ENCODE measurements at regions not wholly inside any gene's neighbourhood (a gene's known extent, or its start where the extent isn't known, plus 50 kb on each side); places are given as distances from the start of the nearest gene placed in this dataset.

- ATAC-seq: no peak
- no peak for DNase-seq
Observed at GRCh38 chr7:153258686-153259085, 499.1 kb downstream of the ACTR3B start.

GRCh38 chr7:153276394-153276793 lies 516.8 kb downstream of the ACTR3B start:
- DNase-seq (no peak), ATAC-seq (no peak)
- Mint-ChIP-seq H3K4me1 (no peaks in the 10 kb centered on the region), H3K27me3 (no peaks in the 10 kb centered on the region), H3K4me3 (no peak overlapping the region), H3K9me3 (peaks cover 9 to 33% of the 10 kb centered on the region in 2 donors), H3K27ac (no peak overlapping the region)

More at GRCh38 chr7:153258686-153259085, 499.1 kb downstream of the ACTR3B start:
- no peaks in the 10 kb centered on the region for H3K4me1 Mint-ChIP-seq
- H3K27me3 Mint-ChIP-seq: no peaks in the 10 kb centered on the region
- H3K4me3 Mint-ChIP-seq: no peak overlapping the region
- H3K9me3 Mint-ChIP-seq: no peaks in the 10 kb centered on the region
- no peak overlapping the region for H3K27ac Mint-ChIP-seq

GRCh38 chr7:153286763-153287162 lies 527.2 kb downstream of the ACTR3B start:
- H3K27ac Mint-ChIP-seq: no peak overlapping the region
- H3K27me3 Mint-ChIP-seq: peaks cover 7% of the 10 kb centered on the region
- DNase-seq: no peak

GRCh38 chr7:153290066-153290465 lies 530.5 kb downstream of the ACTR3B start:
- peaks cover 0 to 30% of the 10 kb centered on the region in 2 donors for H3K9me3 Mint-ChIP-seq
- H3K4me3 Mint-ChIP-seq: no peak overlapping the region
- H3K4me1 Mint-ChIP-seq: no peaks in the 10 kb centered on the region
- H3K27me3 Mint-ChIP-seq: peaks cover 7% of the 10 kb centered on the region
- DNase-seq (no peak), ATAC-seq (no peak)
- no peak overlapping the region for H3K27ac Mint-ChIP-seq

More at GRCh38 chr7:153286763-153287162, 527.2 kb downstream of the ACTR3B start:
- Mint-ChIP-seq H3K4me3 (no peak overlapping the region), H3K4me1 (no peaks in the 10 kb centered on the region), H3K9me3 (peaks cover 0 to 30% of the 10 kb centered on the region in 2 donors)
- no peak for ATAC-seq

- Mint-ChIP-seq H3K4me1 (no peaks in the 10 kb centered on the region), H3K27me3 (peaks cover 7% of the 10 kb centered on the region), H3K4me3 (no peak overlapping the region), H3K9me3 (peaks cover 12 to 24% of the 10 kb centered on the region in 2 donors), H3K27ac (no peak overlapping the region)
- ATAC-seq (no peak), DNase-seq (no peak)
Observed at GRCh38 chr7:153297141-153297540, 537.6 kb downstream of the ACTR3B start.

DNA sequence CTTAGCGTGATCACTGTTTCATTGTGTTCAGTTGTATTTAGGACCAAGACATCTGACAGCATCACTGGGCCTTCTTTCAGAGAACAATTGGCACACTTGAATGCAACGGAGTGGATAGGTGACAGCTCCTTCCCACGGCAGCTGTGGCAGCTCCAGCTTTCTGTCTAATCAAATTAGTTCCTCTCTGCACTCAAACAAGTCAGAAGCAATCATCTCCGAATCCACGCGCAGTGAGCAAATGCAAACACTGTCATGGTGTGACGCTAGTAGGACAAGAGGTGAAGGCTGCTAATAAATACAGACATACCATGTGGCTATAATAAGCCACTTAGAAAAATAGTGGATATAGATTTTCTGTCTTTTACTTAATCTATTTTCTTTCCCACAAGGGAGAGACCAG lies 542.4 kb downstream of the ACTR3B start:
- Mint-ChIP-seq H3K9me3 (peaks cover 20 to 39% of the 10 kb centered on the region in 2 donors), H3K4me1 (no peaks in the 10 kb centered on the region), H3K27me3 (no peaks in the 10 kb centered on the region), H3K27ac (no peak overlapping the region), H3K4me3 (no peak overlapping the region)
- no peak for ATAC-seq
- no peak for DNase-seq

DNA sequence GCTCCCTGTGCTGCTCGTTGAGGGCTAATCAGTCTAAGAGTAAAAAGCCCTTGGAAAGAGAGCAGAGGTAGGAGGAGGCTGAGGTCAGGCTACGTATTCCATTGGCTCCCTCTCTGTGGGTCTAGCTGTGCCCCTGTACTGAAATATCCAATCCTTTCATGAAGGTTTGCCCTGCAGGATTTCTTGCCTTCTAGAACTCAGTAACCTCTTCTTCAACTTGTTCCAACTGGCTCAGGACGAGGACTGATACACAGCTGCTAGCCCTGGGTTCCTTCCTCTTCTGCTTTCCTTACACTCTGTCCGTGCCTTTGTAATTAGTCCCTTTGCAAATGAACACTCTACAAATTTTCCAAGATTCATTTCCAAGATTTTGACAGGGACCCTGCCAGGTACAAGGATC lies 560.5 kb downstream of the ACTR3B start:
- H3K4me1 Mint-ChIP-seq: no peaks in the 10 kb centered on the region
- ATAC-seq (no peak), DNase-seq (no peak)
- H3K27me3 Mint-ChIP-seq: no peaks in the 10 kb centered on the region
- peaks cover 13 to 51% of the 10 kb centered on the region in 2 donors for H3K9me3 Mint-ChIP-seq
- no peak overlapping the region for H3K27ac Mint-ChIP-seq
- no peak overlapping the region for H3K4me3 Mint-ChIP-seq

GRCh38 chr7:153320681-153321080 lies 561.1 kb downstream of the ACTR3B start:
- no peak for DNase-seq
- Mint-ChIP-seq H3K9me3 (peaks cover 13 to 51% of the 10 kb centered on the region in 2 donors), H3K27me3 (no peaks in the 10 kb centered on the region), H3K4me3 (no peak overlapping the region), H3K4me1 (no peaks in the 10 kb centered on the region), H3K27ac (no peak overlapping the region)
- no peak for ATAC-seq

DNA sequence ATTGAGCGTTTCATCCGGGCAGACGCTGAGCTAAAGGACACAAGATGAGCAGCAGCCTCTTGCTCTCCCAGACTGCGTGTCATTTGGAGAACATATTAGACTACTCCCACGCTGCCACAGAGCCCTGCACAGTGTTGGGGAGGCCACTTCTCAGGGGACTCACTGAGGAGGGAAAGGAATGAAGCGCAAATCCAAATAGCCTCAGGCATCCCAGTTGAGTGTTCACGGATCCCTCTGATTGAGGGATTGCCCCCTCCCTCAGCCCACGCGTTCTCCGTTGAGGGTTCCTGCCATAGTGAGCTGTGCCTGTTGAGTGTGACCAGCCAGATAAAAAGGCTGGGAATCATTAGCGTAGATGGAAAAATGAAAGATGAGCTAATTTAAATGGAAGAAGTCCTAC lies 563.4 kb downstream of the ACTR3B start:
- no peak overlapping the region for H3K27ac Mint-ChIP-seq
- no peak overlapping the region for H3K4me3 Mint-ChIP-seq
- ATAC-seq: no peak
- H3K9me3 Mint-ChIP-seq: peaks cover 13 to 50% of the 10 kb centered on the region in 2 donors
- DNase-seq: no peak
- H3K4me1 Mint-ChIP-seq: no peaks in the 10 kb centered on the region
- no peaks in the 10 kb centered on the region for H3K27me3 Mint-ChIP-seq

DNA sequence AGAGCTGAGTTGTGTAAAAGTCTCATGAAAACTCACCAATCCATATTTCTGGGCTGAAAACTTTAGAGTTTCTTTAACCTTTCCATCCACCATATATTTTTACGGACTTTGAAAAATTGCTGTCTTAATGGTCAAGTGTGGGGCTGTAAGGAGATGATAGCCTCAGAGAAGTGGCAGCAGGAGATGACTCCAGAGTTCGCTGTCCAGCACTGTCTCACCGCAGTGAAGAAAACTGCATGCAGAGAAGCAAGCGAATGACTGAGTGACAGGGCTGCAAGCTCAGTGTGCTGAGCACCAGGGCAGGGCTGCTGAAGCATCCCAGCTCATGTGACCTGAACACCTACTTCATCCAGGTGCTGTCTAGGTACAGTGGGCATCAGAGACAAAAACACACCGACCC lies 564.5 kb downstream of the ACTR3B start:
- DNase-seq: no peak
- Mint-ChIP-seq H3K4me1 (no peaks in the 10 kb centered on the region), H3K4me3 (no peak overlapping the region), H3K27ac (no peak overlapping the region), H3K27me3 (no peaks in the 10 kb centered on the region), H3K9me3 (peaks cover 18 to 46% of the 10 kb centered on the region in 2 donors)
- no peak for ATAC-seq

- H3K27me3 Mint-ChIP-seq: no peaks in the 10 kb centered on the region
- ATAC-seq: no peak
- no peaks in the 10 kb centered on the region for H3K4me1 Mint-ChIP-seq
- H3K9me3 Mint-ChIP-seq: peaks cover 11 to 29% of the 10 kb centered on the region in 2 donors
- H3K4me3 Mint-ChIP-seq: no peak overlapping the region
- DNase-seq: no peak
- H3K27ac Mint-ChIP-seq: no peak overlapping the region
Observed at GRCh38 chr7:153327683-153328082, 568.1 kb downstream of the ACTR3B start.

- H3K4me3 Mint-ChIP-seq: no peak overlapping the region
- H3K27me3 Mint-ChIP-seq: no peaks in the 10 kb centered on the region
- H3K27ac Mint-ChIP-seq: no peak overlapping the region
- DNase-seq (no peak), ATAC-seq (no peak)
- no peaks in the 10 kb centered on the region for H3K4me1 Mint-ChIP-seq
- peaks cover 6 to 38% of the 10 kb centered on the region in 2 donors for H3K9me3 Mint-ChIP-seq
Observed at GRCh38 chr7:153331427-153331826, 571.9 kb downstream of the ACTR3B start.

- no peaks in the 10 kb centered on the region for H3K27me3 Mint-ChIP-seq
- no peak for DNase-seq
- no peak overlapping the region for H3K4me3 Mint-ChIP-seq
- no peak overlapping the region for H3K27ac Mint-ChIP-seq
- peaks cover 0 to 7% of the 10 kb centered on the region in 2 donors for H3K9me3 Mint-ChIP-seq
- H3K4me1 Mint-ChIP-seq: no peaks in the 10 kb centered on the region
- no peak for ATAC-seq
Observed at GRCh38 chr7:153354071-153354470, 594.5 kb downstream of the ACTR3B start.

DNA sequence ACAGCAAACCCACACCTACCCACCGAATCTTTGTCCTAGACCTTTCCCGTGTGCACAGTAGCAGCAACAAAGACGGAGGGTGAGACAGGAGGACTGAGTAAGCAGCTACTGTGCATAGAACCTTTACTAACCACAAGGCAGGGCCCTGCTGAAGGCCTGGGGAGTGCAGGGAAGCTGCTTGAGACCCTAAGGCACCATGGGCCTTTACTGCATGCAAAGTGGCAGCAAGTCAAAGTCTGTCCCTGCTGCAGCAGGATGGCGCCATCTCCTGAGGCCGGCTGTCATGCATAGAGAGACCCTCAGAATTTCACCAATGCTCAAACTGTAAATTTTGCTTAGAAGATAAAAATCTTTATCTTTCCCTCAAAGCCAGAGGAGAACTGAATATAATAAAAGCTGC lies 610.5 kb downstream of the ACTR3B start:
- Mint-ChIP-seq H3K9me3 (peaks cover 11 to 25% of the 10 kb centered on the region in 2 donors), H3K4me1 (no peaks in the 10 kb centered on the region), H3K4me3 (no peak overlapping the region), H3K27me3 (no peaks in the 10 kb centered on the region), H3K27ac (no peak overlapping the region)
- DNase-seq: no peak
- ATAC-seq: no peak

- no peak overlapping the region for H3K4me3 Mint-ChIP-seq
- no peak for ATAC-seq
Observed at GRCh38 chr7:153380636-153381035, 621.1 kb downstream of the ACTR3B start.

DNA sequence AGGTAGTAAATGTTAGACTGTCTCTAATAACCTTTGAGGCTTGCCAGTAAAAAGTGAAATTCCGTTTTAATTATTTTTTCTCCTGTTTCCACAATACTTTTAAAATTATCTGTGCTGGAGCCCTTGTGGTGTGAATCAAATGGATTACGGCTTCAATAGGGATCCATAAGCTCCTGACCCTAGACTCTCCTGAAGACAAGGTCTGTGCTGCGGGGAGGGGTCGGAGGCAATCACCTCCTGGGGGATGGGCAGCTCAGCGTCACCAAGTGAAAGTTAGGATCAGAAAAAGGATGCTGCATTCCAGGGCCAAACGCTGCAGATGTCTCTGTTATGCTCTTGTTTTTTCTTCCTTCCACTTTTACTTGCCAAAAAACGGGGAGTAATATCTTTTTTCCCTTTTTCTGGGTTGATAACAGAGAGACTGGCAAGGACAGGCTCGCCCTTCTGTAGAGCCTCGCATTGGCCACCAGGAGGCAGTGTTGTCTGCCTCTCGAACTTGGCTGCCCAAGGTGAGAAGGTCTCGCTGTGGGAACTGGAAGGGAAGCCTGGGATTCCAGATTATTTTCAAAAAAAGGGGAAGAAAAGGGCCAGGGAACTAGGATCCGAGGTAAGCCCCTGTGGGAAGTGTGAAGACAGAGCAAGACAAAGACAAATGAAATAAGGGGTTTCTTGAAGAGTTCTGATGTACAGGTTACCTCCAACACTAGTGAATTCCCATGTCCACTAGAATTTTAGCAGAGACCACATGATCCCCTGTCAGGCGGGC lies 621.9 kb downstream of the ACTR3B start:
- no peak overlapping the region for H3K27ac Mint-ChIP-seq
- peaks cover 4 to 7% of the 10 kb centered on the region in 2 donors for H3K9me3 Mint-ChIP-seq
- DNase-seq: peak in 1 of 2 donors; percentile 9
- no peaks in the 10 kb centered on the region for H3K4me1 Mint-ChIP-seq
- H3K27me3 Mint-ChIP-seq: peaks cover 6% of the 10 kb centered on the region
- no peak overlapping the region for H3K4me3 Mint-ChIP-seq
- ATAC-seq: no peak

More at GRCh38 chr7:153380636-153381035, 621.1 kb downstream of the ACTR3B start:
- Mint-ChIP-seq H3K27ac (no peak overlapping the region), H3K27me3 (peaks cover 6% of the 10 kb centered on the region), H3K9me3 (peaks cover 2 to 4% of the 10 kb centered on the region in 2 donors), H3K4me1 (no peaks in the 10 kb centered on the region)
- DNase-seq: no peak
